PC-9 (cell line): ENCODE measurements at regions not wholly inside any gene's neighbourhood (a gene's known extent, or its start where the extent isn't known, plus 50 kb on each side); places are given as distances from the start of the nearest gene placed in this dataset.

ENCODE experiments used
- BruUV-seq: library from RNA; stranded (reverse); fragments of 400-500 nt; replicated peaks from 2 replicates; lab custom pipeline; 2021; lab: Mats Ljungman, UMichigan
- CTCF ChIA-PET: fragments of 300-600 bp; sonication (Branson Sonifier 250); formaldehyde crosslinking; loops from one replicate; lab custom pipeline; 2022; ENCODE audit warnings: antibody characterized with exemption; lab: Charles Lee
- POLR2A ChIA-PET: fragments of 300-600 bp; sonication (Branson Sonifier 250); formaldehyde crosslinking; loops from one replicate; lab custom pipeline; 2022; ENCODE audit warnings: antibody characterized with exemption; ENCODE audit not compliant: unreplicated experiment; lab: Charles Lee
- DNase-seq, 2 experiments: peaks; one replicate each; pipeline versions ENCODE4 v3.0.0 to v3.0.0-alpha.2; 2015 to 2022; ENCODE audit warnings: mixed read lengths in 1 of 2
- H2AFZ ChIP-seq: fragments of 200-600 bp; sonication (generic); 2 replicates; pipeline ENCODE4 v1.8.1; 2017; ENCODE audit warnings: antibody characterized with exemption
- H3F3A ChIP-seq: fragments of 200-600 bp; sonication (generic); 2 replicates; pipeline ENCODE4 v1.8.1; 2017; ENCODE audit warnings: antibody characterized with exemption, mild to moderate bottlenecking, low read depth; ENCODE audit not compliant: insufficient read depth
- H3K27ac ChIP-seq: fragments of 200-600 bp; sonication (generic); 2 replicates; pipeline ENCODE4 v1.6.1; 2016; ENCODE audit warnings: mixed run types
- H3K27me3 ChIP-seq: fragments of 200-600 bp; sonication (generic); 2 replicates; pipeline ENCODE4 v1.6.1; 2016; ENCODE audit warnings: low read depth, mixed run types; ENCODE audit not compliant: insufficient read depth
- H3K36me3 ChIP-seq: fragments of 200-600 bp; sonication (generic); 2 replicates; pipeline ENCODE4 v1.6.1; 2016; ENCODE audit warnings: low read depth, mixed run types
- H3K4me1 ChIP-seq: fragments of 200-600 bp; sonication (generic); replicated peaks from 2 replicates; pipeline ENCODE4 v1.6.1; 2016; ENCODE audit warnings: mixed run types; ENCODE audit not compliant: insufficient read depth
- H3K4me2 ChIP-seq: fragments of 200-600 bp; sonication (generic); 2 replicates; pipeline ENCODE4 v1.6.1; 2017; ENCODE audit warnings: mixed run types
- H3K4me3 ChIP-seq: fragments of 200-600 bp; sonication (generic); 2 replicates; pipeline ENCODE4 v1.6.1; 2016; ENCODE audit warnings: mixed run types
- H3K79me2 ChIP-seq: fragments of 200-600 bp; sonication (generic); 2 replicates; pipeline ENCODE4 v1.6.1; 2017; ENCODE audit warnings: low read depth, mixed run types
- H3K9me2 ChIP-seq: fragments of 200-600 bp; sonication (generic); 2 replicates; pipeline ENCODE4 v1.8.1; 2017; ENCODE audit warnings: mild to moderate bottlenecking; ENCODE audit not compliant: insufficient read depth
- H3K9me3 ChIP-seq: fragments of 200-600 bp; sonication (generic); 2 replicates; pipeline ENCODE4 v1.8.1; 2016; ENCODE audit warnings: low read depth; ENCODE audit not compliant: insufficient read depth
- H4K20me1 ChIP-seq: fragments of 200-600 bp; sonication (generic); 2 replicates; pipeline ENCODE4 v1.8.1; 2017; ENCODE audit not compliant: insufficient read depth
- CTCF ChIP-seq: fragments of 200-600 bp; sonication (generic); conservative IDR thresholded peaks from 2 replicates; pipeline ENCODE4 v1.6.1; 2017; ENCODE audit warnings: mixed run types, antibody characterized with exemption, mild to moderate bottlenecking, moderate library complexity
- EZH2 ChIP-seq: fragments of 200-600 bp; sonication (generic); IDR thresholded peaks from 2 replicates; pipeline ENCODE4 v1.8.0; 2017; ENCODE audit warnings: antibody characterized with exemption, low read depth
- intact Hi-C: fragments of 100-400 bp; cut with micrococcal nuclease; formaldehyde crosslinking; loops from one replicate; pipeline ENCODE4 v1.10.0; 2022; ENCODE audit not compliant: unreplicated experiment

- H3K4me3 ChIP-seq, result no peak overlapping the region
- H3K4me2 ChIP-seq, result no peak overlapping the region
- H3K79me2 ChIP-seq, result no peaks in the 10 kb centered on the region
- no peaks in the 10 kb centered on the region for H3K36me3 ChIP-seq
- no peak overlapping the region for H3K27ac ChIP-seq
- peaks cover 4% of the 10 kb centered on the region; the same call in 1 of the 2 replicates for H3K9me3 ChIP-seq
- H3K4me1 ChIP-seq, result peaks cover 5% of the 10 kb centered on the region; the same call in 1 of the 2 replicates
- no peaks in the 10 kb centered on the region for H4K20me1 ChIP-seq
- H2AFZ ChIP-seq, result no peak overlapping the region
- ChIA-PET CTCF (no interaction called here), POLR2A (no interaction called here)
- TF ChIP-seq CTCF (no peak), EZH2 (no peak)
- intact Hi-C loops, result no loop called here
- H3K9me2 ChIP-seq, result 0 out of 2 replicates have a peak, but pooled peaks cover 3% of the 10 kb centered on the region
- no peak for DNase-seq
- H3K27me3 ChIP-seq, result no peaks in the 10 kb centered on the region
- BruUV-seq, result no TSS peak
- H3F3A ChIP-seq, result no peaks in the 10 kb centered on the region
Measured at GRCh38 chr1:80447526-80447925, 1353.2 kb upstream of the ADGRL2 start.

DNA sequence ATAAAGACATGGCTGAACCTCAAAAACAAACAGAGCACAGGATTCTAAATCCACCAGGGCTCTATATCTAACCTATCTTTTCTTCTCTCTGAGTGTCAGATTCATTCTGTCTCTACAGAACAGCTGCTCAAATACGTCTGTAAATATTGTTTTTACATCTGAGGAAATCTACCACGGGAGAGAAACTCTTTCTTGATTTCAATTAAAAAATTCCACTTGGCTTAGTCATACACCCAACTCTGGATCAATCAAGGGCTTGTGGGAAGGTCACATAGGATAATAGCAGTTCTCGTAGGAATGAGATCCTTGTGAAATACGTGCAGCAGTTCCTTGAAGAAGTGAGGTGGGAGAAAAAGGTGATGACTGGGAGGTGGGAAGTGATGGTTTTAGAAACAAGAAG lies 1355.7 kb upstream of the ADGRL2 start:
- BruUV-seq, result no TSS peak
- DNase-seq, result no peak
- Histone ChIP-seq H3K9me3 (0 out of 2 replicates have a peak, but pooled peaks cover 7% of the 10 kb centered on the region), H3K4me2 (no peak overlapping the region), H2AFZ (peak overlapping the region; percentile 65; the same call in 1 of the 2 replicates), H3K27me3 (no peaks in the 10 kb centered on the region), H3K4me3 (no peak overlapping the region), H3K4me1 (peaks cover 5% of the 10 kb centered on the region; the same call in 1 of the 2 replicates), H3F3A (no peaks in the 10 kb centered on the region), H4K20me1 (no peaks in the 10 kb centered on the region), H3K27ac (no peak overlapping the region), H3K36me3 (no peaks in the 10 kb centered on the region), H3K9me2 (0 out of 2 replicates have a peak, but pooled peaks cover 3% of the 10 kb centered on the region), H3K79me2 (no peaks in the 10 kb centered on the region)
- TF ChIP-seq CTCF (no peak), EZH2 (no peak)
- intact Hi-C loops, result no loop called here
- CTCF ChIA-PET, result no interaction called here
- POLR2A ChIA-PET, result no interaction called here

DNA sequence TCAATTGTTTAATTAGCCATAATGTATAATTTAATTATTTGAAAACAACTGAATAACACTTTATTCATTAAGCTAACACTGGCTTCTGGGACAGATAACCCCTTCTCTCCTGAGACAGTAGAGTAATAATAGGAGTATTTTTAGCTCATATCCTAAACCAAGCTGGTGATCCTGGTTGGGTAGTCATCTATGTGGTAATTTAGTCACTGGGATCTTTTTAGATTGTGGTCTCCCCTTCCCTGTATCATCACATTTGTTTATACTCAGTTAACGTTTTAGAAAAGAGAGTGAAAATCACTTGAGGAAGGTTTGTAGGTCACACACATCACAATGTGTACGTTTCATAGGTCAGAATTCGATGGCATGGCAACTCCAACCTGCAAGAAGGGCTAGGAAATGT lies 1356.6 kb upstream of the ADGRL2 start:
- TF ChIP-seq EZH2 (no peak), CTCF (no peak)

More for the DNA sequence above, 1356.6 kb upstream of the ADGRL2 start:
- Histone ChIP-seq H3K4me1 (peaks cover 5% of the 10 kb centered on the region; the same call in 1 of the 2 replicates), H3K4me2 (no peak overlapping the region), H3F3A (no peaks in the 10 kb centered on the region), H3K9me2 (0 out of 2 replicates have a peak, but pooled peaks cover 3% of the 10 kb centered on the region), H4K20me1 (no peaks in the 10 kb centered on the region), H3K4me3 (no peak overlapping the region), H3K36me3 (no peaks in the 10 kb centered on the region), H3K27ac (no peak overlapping the region), H3K27me3 (no peaks in the 10 kb centered on the region), H3K9me3 (0 out of 2 replicates have a peak, but pooled peaks cover 7% of the 10 kb centered on the region), H2AFZ (peak overlapping the region; percentile 32; the same call in 1 of the 2 replicates), H3K79me2 (no peaks in the 10 kb centered on the region)
- POLR2A ChIA-PET, result no interaction called here
- DNase-seq, result no peak
- intact Hi-C loops, result no loop called here
- CTCF ChIA-PET, result no interaction called here
- BruUV-seq, result no TSS peak
